HG03139 (cell line): ENCODE measurements at regions not wholly inside any gene's neighbourhood (a gene's known extent, or its start where the extent isn't known, plus 50 kb on each side); places are given as distances from the start of the nearest gene placed in this dataset.
A peak's percentile ranks its signal among the peaks of the same experiment; 100 is the strongest.
"Not testable (repeated sequence)": the region's sequence is repeated elsewhere in the genome, so short reads cannot be mapped to it uniquely, and the experiment has no call there.

ENCODE experiments used
- ATAC-seq: cut with Tn5 transposase; IDR thresholded peaks from one replicate; pipeline ENCODE4 v1.9.1; 2021; ENCODE audit not compliant: unreplicated experiment

- not testable (repeated sequence) for ATAC-seq
Observed at GRCh38 chr13:48883786-48884185, 91.9 kb upstream of the FNDC3A start.

- ATAC-seq: no peak
Observed at GRCh38 chr13:48885027-48885395, 90.7 kb upstream of the FNDC3A start.

GRCh38 chr13:48888613-48889012 is 87.1 kb upstream of the FNDC3A start:
- no peak for ATAC-seq

GRCh38 chr13:48890391-48890790 is 85.3 kb upstream of the FNDC3A start:
- no peak for ATAC-seq

GRCh38 chr13:48891586-48891985 is 84.1 kb upstream of the FNDC3A start:
- no peak for ATAC-seq

GRCh38 chr13:48892053-48892687 is 83.5 kb upstream of the FNDC3A start:
- peak; percentile 56 for ATAC-seq

GRCh38 chr13:48892688-48893075 is 83.0 kb upstream of the FNDC3A start:
- ATAC-seq: no peak

- no peak for ATAC-seq
Observed at GRCh38 chr13:48896312-48896711, 79.4 kb upstream of the FNDC3A start.

GRCh38 chr13:48901781-48902180 is 73.9 kb upstream of the FNDC3A start:
- no peak for ATAC-seq

- no peak for ATAC-seq
Observed at GRCh38 chr13:48902368-48902767, 73.3 kb upstream of the FNDC3A start.

GRCh38 chr13:48904668-48905290 is 70.9 kb upstream of the FNDC3A start:
- ATAC-seq: no peak

GRCh38 chr13:48906200-48906599 is 69.5 kb upstream of the FNDC3A start:
- ATAC-seq: no peak

- no peak for ATAC-seq
Observed at GRCh38 chr13:48908381-48909055, 67.2 kb upstream of the FNDC3A start.

- no peak for ATAC-seq
Observed at GRCh38 chr13:48909056-48909389, 66.7 kb upstream of the FNDC3A start.

GRCh38 chr13:48910686-48911085 is 65.0 kb upstream of the FNDC3A start:
- no peak for ATAC-seq

- ATAC-seq: no peak
Observed at GRCh38 chr13:48919751-48920150, 56.0 kb upstream of the FNDC3A start.

GRCh38 chr13:48920730-48921129 is 55.0 kb upstream of the FNDC3A start:
- no peak for ATAC-seq

- no peak for ATAC-seq
Observed at GRCh38 chr13:48923376-48923775, 52.3 kb upstream of the FNDC3A start.

GRCh38 chr13:48925001-48925400 is 50.7 kb upstream of the FNDC3A start:
- no peak for ATAC-seq
